Anterior cingulate cortex (tissue), 58 donors: ENCODE measurements at regions not wholly inside any gene's neighbourhood (a gene's known extent, or its start where the extent isn't known, plus 50 kb on each side); places are given as distances from the start of the nearest gene placed in this dataset.
A peak's percentile ranks its signal among the peaks of the same experiment; 100 is the strongest.

ENCODE experiments used
- DNase-seq, 58 donors: peaks; one replicate each; lab custom pipeline; 2025; lab: John Stamatoyannopoulos, UW

GRCh38 chr21:18917622-18918021 lies 514.0 kb upstream of the TMPRSS15 start:
- no peak for DNase-seq

GRCh38 chr21:18931237-18931636 lies 527.7 kb upstream of the TMPRSS15 start:
- DNase-seq: no peak

GRCh38 chr21:18937337-18937736 lies 533.8 kb upstream of the TMPRSS15 start:
- DNase-seq: no peak

GRCh38 chr21:18940791-18941190 lies 537.2 kb upstream of the TMPRSS15 start:
- DNase-seq: no peak

- no peak for DNase-seq
These were observed 546.6 kb upstream of the TMPRSS15 start for GRCh38 chr21:18950045-18950740.

- peak in 3 of 58 donors; percentile 1 to 5 (median 2) for DNase-seq
These were observed 547.9 kb upstream of the TMPRSS15 start for GRCh38 chr21:18951271-18952038.

GRCh38 chr21:18954441-18954844 lies 550.9 kb upstream of the TMPRSS15 start:
- DNase-seq: no peak

GRCh38 chr21:18959817-18960216 lies 556.2 kb upstream of the TMPRSS15 start:
- DNase-seq: no peak

GRCh38 chr21:18960306-18960705 lies 556.7 kb upstream of the TMPRSS15 start:
- DNase-seq: no peak

GRCh38 chr21:18970416-18970815 lies 566.8 kb upstream of the TMPRSS15 start:
- no peak for DNase-seq

GRCh38 chr21:18970941-18971340 lies 567.4 kb upstream of the TMPRSS15 start:
- DNase-seq: no peak

- DNase-seq: no peak
These were observed 582.0 kb upstream of the TMPRSS15 start for GRCh38 chr21:18985584-18985983.

GRCh38 chr21:18986197-18986596 lies 582.6 kb upstream of the TMPRSS15 start:
- DNase-seq: peak in 8 of 58 donors; percentile 4 to 55 (median 23)

- DNase-seq: peak in 1 of 58 donors; percentile 1
These were observed 584.0 kb upstream of the TMPRSS15 start for GRCh38 chr21:18987520-18988026.

- DNase-seq: no peak
These were observed 586.4 kb upstream of the TMPRSS15 start for GRCh38 chr21:18989953-18990495.

GRCh38 chr21:18991846-18992245 lies 588.3 kb upstream of the TMPRSS15 start:
- DNase-seq: no peak

GRCh38 chr21:19010251-19010650 lies 606.7 kb upstream of the TMPRSS15 start:
- DNase-seq: no peak

- no peak for DNase-seq
These were observed 607.4 kb upstream of the TMPRSS15 start for GRCh38 chr21:19010996-19011395.

GRCh38 chr21:19011451-19011850 lies 607.9 kb upstream of the TMPRSS15 start:
- DNase-seq: peak in 2 of 58 donors; percentile 0 to 4

- DNase-seq: no peak
These were observed 610.3 kb upstream of the TMPRSS15 start for GRCh38 chr21:19013916-19014315.

GRCh38 chr21:19018529-19018928 lies 614.9 kb upstream of the TMPRSS15 start:
- DNase-seq: no peak
